GM12891 (cell line): ENCODE measurements at regions not wholly inside any gene's neighbourhood (a gene's known extent, or its start where the extent isn't known, plus 50 kb on each side); places are given as distances from the start of the nearest gene placed in this dataset.

Experiments
- PAX5 ChIP-seq: IDR thresholded peaks from 2 replicates; pipeline ENCODE4 v1.6.1; 2011; ENCODE audit warnings: low read length, moderate library complexity, mild to moderate bottlenecking; ENCODE audit not compliant: insufficient read depth, severe bottlenecking
- POLR2A ChIP-seq: IDR thresholded peaks from 2 replicates; pipeline ENCODE4 v1.6.1; 2011; ENCODE audit warnings: low read depth, low read length, control low read depth
- POLR2AphosphoS5 ChIP-seq: IDR thresholded peaks from 2 replicates; pipeline ENCODE4 v1.6.1; 2011; ENCODE audit warnings: low read depth, low read length, control low read depth

- TF ChIP-seq POLR2AphosphoS5 (no peak), POLR2A (no peak), PAX5 (no peak)
Observed at GRCh38 chr16:17951378-17951777, 385.2 kb downstream of the NPIPA8 start.
